HG02943 (cell line): ENCODE measurements at regions not wholly inside any gene's neighbourhood (a gene's known extent, or its start where the extent isn't known, plus 50 kb on each side); places are given as distances from the start of the nearest gene placed in this dataset.
"Not testable (repeated sequence)": the region's sequence is repeated elsewhere in the genome, so short reads cannot be mapped to it uniquely, and the experiment has no call there.

Experiments
- ATAC-seq: cut with Tn5 transposase; IDR thresholded peaks from one replicate; pipeline ENCODE4 v1.9.1; 2021; ENCODE audit warnings: mild to moderate bottlenecking, low read depth, moderate library complexity; ENCODE audit not compliant: unreplicated experiment

DNA sequence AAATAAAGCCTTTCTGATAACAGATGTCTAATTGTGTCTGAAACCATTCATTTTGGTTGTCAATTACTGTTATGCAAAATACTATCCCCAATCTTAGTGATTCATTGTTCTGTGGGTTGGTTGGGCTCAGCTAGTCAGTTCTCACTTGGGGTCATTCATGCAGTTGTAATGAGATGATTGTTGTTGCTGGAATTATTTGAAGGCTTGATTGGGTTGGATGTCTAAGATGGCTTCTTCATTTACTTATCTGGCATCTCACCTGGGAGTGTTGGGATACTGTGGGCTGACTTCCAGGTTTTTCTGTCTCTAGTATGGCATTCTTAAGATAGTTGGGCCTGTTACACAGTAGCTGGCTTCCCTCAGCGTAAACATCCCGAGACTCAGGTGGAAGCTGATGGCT lies 217.8 kb upstream of the B3GALT2 start:
- no peak for ATAC-seq

DNA sequence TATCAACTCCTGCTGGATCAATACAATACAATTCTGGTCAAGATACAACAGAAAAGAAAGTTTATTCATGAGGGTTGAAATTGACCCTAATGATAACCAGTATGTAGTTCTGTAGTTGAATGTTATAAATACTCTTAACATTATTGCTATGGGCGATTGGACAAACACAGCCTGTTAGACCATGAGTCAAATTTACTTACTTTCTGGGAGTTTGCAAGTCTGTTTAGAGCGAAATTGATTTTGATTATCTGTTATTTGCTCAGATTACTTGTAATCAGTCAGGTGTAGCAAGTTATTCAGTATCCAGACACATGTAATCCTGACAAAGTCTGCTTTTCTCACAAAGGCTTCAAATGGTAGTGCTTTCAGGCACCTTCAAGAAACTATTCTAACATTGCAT lies 216.6 kb upstream of the B3GALT2 start:
- ATAC-seq = no peak

DNA sequence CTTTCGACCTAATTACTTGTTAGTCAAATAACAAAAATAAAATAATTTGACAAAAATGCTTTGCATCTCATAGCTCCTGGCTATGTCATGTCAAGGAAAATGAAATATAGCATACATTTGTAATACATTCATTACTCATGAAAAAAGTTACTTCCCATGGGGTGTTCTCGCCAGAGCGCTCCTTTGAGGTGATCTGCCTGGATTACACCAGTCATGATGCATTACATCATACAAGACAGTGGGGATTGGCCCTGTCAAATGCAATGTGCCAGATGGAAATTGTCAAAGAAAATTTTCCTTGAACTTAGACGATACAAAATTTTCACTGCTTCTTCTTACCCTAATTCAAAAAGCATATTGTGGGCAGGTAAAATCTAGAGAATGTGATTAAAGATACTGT lies 215.6 kb upstream of the B3GALT2 start:
- no peak for ATAC-seq

DNA sequence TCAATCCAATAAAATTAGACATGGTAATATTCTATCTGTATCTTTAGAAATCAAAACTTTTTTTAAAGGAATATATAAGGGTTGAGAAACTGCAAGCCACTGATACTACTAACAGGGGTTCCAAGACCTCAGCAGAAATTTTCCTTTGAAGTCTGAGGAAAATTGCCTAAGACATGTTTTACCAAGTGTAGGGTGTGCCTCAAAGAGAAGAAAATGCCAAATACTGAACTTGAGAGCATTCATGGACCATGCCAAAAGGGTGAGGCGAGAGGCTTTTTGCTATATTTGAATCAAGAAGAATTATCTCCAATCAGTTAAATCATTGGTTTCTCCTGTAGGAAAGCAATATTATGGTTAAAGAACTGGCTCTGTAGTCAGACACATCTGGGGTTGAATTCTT lies 207.9 kb upstream of the B3GALT2 start:
- ATAC-seq = no peak

DNA sequence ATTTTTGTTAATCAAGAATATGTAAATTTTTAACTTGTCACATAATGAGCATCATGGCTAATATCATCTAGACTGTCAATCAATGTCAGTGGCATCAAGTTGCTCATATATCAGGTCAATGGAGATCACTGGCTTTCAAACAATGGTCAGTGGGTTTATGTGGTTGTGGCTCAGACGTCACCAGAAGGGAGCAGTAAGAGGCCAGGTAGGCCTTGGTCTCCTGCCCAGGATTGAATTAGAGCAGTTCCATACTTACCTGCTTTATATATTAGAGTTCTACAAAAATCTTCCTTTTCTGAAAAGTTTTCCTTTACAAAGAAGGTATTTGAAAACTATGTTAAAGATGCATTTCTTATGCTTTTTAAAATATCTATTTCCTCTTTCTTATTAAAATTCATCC lies 206.3 kb upstream of the B3GALT2 start:
- ATAC-seq = no peak

DNA sequence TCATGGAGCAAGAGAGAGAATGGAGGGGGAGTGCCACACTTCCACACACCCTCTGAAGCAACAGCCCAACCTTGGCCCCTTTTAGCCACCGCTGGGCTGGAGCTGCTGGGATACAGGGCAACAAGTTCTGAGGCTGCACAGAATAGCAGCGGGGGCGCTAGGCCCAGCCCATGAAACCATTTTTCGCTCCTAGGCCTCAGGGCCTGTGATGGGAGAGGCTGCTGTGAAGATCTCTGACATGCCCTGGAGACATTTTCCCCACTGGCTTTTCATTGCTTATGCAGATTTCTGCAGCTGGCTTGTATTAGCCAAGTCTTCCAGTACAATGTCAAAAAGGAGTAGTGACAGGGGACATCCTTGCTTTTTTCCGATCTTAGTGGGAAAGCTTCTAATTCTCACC lies 202.3 kb upstream of the B3GALT2 start:
- ATAC-seq = no peak

DNA sequence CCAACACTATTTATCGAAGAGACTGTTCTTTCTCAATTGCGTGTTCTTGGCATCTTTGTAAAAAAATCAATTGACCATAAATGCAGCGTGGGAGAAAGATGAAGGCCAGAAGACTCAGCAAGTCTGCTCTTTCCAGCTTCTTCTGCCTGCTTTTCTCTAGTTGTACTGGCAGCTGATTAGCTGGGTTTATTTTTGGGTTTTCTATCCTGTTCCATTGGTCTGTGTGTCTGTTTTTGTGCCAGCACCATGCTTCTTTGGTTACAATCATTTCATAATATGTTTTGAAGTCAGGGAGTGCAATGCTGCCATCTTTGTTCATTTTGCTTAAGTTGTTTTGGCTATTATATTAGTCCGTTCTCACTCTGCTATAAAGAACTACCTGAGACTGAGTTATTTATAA lies 201.8 kb upstream of the B3GALT2 start:
- no peak for ATAC-seq

DNA sequence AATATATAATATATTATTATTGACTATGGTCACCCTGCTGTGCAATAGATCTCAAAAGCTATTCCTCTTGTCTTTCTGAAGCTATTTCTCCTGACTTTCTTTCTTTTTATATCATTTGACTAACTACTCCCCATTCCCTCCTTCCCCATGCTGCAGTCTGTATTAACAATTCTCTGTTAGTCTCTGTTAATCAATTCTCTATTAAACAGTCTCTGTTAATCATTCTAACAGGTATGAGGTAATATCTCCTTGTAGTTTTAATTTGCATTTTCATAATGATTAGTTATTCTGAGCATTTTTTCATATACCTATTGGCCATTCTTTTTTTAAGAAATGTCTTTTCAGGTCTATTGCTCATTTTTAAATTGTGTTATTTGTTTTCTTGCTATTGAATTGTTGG lies 201.0 kb upstream of the B3GALT2 start:
- ATAC-seq = no peak

DNA sequence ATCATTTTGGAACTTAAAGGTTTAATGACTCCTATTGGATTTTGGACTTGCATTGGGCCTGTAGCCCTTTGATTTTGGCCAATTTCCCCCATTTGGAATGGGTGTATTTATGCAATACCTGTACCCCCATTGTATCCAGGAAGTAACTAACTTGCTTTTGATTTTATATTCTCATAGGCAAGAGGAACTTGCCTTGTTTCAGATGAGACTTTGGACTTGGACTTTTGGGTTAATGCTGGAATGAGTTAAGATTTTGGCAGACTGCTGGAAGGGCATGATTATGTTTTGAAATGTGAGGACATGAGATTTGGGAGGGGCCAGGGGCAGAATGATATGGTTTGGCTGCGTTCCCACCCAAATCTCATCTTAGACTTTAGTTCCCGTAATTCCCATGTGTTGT lies 192.0 kb upstream of the B3GALT2 start:
- not testable (repeated sequence) for ATAC-seq

DNA sequence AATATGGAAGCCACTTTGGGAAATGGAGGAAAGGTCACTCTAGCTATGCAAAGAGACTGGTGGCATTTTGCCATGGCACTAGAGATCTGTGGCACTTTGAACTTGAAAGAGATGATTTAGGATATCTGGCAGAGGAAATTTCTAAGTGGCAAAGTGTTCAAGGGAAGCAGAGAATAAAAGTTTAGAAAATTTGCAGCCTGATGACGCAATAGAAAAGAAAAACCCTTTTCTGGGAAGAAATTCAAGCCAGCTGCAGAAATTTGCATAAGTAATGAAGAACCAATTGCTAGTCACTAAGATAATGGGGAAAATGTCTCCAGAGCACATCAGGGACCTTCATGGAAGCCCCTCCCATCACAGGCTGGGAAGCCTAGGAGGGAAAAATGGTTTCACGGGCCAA lies 191.1 kb upstream of the B3GALT2 start:
- ATAC-seq = no peak

DNA sequence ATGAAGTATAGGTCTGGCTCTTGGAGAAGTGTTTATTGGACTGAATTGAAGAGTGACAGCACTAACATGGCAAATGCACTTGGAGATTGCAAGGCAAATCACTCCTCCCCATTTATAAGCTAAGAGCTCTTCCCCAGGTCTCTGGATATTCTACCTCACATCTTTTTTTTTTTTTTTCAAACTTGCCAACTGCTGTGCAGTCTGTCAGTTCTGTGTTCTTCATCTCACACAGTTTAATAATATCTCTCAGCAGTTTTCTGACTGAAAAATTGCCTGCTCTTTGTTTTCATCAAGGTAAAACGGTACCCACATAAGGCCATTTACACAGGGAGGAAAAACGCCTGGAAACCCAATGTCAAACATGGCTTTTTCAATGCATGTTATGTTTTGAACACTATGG lies 186.1 kb upstream of the B3GALT2 start:
- ATAC-seq = no peak

DNA sequence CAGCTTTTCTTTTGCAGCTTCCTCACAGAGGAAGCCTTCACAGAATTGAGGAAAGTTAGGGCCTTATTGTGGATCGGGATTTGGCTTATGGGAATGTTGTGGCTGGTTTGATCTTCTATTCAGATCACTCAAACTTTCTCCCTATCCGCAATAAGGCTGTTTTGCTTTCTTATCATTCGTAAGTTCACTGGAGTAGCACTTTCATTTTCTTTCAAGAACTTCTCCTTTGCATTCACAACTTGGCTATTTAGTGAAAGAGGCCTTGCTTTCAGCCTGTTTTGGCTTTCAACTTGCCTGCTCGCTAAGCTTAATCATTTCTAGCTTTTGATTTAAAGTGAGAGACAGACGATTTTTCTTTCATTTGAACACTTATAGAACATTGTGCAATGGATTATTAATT lies 181.9 kb upstream of the B3GALT2 start:
- ATAC-seq = peak; percentile 66

DNA sequence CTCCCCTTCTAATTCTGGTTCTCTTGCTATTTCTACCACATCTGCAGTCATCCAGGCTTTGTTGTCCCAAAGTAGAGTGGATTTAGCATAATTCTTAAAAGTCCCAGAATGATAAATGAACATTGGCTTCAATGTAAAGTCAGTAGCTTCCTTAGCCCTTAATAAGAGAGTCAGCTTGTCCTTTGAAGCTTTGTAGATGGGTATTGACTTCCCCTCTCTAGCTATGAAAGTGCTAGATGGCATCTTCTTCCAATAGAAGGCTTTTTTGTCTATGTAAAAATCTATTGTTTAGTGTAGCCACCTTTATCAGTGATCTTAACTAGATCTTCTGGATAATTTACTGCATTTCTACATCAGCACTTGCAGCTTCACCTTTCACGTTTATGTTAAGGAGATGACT lies 181.4 kb upstream of the B3GALT2 start:
- peak; percentile 41 for ATAC-seq

DNA sequence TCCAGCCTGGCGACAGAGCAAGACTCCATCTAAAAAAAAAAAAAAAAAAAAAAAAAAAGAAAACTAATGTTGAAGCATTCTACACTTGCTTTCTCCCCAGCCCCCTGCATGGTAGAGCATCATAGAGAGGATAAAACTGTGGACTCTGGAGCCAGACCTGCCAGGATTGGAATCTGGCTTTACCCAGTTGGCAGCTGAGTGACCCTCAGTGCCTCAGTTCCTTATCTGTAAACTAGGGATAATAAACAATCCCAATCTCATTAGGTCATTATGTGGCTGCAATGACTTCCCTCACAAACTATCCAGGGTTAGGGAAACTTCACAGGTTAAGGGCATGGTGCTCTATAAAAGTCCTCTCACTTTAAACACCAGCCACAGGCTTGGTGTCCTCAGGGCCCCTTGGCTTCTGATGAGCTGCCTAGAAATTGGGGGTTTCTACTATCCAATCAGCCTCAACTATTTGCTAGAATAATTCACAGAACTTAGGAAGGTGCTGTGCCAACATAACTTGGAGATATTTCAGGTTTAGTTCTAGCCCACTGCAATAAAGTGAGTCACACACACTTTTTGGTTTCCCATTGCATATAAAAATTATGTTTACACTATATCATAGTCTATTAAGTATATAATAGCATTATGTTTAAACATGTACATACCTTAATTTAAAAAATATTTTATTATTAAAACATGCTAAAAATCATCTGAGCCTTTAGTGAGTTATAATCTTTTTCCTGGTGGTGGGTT lies 180.5 kb upstream of the B3GALT2 start:
- no peak for ATAC-seq

DNA sequence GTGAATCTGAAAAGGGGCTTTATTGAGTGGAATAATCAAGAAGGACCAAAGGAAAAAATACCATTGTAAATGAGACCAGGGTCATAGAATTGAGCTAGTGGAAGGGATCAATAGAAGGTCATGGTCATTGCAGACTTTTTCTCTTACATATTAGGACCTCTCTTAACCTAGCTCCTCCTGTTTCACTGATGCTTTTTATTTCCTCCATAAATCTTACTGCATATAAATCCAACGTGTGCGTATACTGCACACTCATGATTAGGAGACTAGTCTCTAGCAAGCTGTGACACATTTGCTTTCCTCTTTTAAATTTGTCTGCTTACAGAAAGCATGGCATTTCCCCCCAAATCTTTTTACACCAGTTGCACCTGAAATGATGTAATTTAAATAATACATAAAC lies 179.6 kb upstream of the B3GALT2 start:
- no peak for ATAC-seq

DNA sequence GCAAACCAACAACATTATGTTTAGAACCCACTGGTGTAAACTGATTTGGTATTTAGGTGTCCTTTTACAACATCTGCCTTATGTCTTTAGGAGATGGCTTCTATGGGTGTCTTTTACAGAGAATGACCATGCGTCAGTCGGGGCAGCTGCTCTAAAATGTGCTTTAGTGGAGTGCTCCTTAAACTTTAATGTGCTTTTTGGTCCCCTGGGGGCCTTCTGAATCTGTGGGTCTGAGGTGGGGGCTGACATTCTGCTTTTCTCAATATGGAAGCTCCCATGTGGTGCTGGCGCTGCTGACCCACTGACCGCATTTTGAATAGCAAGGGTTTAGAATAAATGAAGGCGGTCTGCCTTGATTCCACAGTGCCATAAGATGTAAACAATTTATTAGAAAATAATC lies 173.2 kb upstream of the B3GALT2 start:
- no peak for ATAC-seq

DNA sequence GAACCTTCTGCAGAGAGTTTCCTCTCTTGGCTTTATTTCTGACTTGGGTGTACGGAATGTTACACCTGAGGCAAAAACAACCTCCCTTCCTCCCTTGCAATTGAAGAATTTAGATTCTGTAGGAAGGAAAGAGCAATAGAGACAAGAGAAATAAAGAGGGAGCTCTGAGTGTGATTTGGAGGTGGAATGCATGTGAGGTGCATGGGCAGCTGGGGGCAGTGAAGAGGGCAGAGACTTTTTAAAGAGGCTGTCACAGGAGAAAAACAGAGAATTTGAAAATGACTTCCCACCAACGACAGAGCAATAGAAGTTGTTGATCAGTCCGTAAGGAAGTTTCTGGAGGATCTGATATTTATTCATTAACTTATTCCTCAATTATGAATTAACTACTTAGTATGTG lies 172.0 kb upstream of the B3GALT2 start:
- no peak for ATAC-seq

DNA sequence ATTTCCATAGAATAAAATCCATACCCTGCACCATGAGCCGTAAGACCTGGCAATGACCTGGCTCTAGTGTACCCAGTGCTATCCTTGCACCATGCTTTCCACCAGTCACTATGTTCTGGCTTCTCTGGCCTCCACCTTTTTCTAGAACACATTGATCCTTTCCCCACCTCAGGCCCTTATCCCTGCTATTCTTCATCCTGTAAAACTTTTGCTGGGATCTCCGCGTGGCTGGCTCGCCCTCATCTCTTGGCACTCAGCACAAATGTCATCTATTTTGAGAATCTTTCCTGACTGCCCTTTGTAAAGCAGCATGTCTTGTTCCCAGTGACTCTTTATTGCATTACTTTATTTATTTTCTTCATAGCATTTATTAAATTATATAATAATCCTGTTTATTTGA lies 169.8 kb upstream of the B3GALT2 start:
- ATAC-seq = no peak

DNA sequence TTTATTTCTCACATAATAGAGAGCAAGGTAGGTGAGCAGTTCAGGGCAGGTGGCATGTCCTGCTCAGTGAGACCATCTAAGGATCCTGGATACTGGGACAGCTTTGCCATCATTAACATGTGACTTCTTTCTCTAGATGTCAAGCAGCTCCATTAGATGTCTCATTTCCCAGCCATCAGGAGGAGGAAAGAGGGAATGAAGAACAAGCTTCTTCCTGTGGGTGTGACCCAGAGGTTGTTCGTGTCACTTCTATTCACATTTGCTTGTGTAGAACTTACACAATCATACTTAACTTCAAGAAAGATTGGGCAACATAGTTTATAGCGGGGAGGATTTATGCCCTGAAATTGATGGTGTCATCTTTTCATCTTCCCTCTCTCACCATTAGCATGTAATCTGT lies 169.2 kb upstream of the B3GALT2 start:
- no peak for ATAC-seq

DNA sequence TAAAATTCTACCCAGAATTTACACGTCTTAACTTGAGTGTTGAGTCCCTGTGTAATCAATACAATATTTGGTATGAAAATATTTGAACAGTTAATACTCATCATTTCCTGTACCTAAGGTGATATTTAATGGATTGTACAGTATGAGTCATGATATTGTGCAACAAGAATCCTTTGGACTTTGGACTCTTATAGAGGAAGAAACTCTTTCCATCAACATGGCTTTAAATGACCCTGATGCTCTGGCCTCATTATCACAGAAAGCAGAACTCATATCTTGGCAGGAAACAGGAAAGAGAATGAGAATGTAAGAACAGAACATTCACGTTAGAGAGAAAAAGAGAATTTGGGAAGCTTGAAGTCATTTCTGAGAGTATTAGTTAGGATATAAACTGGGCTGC lies 168.8 kb upstream of the B3GALT2 start:
- ATAC-seq = no peak

DNA sequence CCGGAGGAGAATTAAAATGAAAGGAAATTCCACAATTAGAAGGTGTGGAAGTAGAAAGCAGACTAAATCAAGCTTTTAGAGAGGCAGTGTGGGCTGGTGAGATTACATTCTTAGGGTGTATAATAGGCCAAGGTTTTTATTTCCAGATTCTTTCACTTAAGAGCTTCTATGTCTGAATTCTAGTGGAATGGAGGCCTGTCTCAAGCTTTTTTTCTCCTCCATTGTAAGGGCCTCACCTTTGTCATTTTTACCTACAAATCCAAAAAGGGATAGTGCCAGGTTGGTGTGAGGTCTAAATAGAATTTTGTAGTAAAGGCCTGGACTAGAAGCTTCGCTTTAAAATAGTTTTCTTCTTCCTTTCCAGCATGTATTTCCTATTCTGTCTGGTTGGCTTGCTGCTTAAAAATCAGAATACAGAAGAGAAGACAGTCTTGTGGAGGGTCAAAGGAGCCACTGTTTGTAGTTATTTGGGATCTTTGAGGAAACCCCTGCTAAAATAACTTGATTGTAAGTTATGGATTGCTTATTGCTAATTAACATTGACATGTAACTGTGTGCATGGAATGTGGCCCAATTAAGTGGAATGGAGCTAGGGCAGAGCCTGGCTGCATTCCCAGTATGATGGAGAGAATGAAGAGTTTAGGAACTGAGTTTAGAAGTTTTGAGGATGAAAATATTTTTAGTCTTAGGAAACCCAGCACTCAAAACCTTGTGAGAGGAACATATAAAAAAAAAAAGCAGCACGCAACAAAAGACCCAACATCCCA lies 162.5 kb upstream of the B3GALT2 start:
- no peak for ATAC-seq

DNA sequence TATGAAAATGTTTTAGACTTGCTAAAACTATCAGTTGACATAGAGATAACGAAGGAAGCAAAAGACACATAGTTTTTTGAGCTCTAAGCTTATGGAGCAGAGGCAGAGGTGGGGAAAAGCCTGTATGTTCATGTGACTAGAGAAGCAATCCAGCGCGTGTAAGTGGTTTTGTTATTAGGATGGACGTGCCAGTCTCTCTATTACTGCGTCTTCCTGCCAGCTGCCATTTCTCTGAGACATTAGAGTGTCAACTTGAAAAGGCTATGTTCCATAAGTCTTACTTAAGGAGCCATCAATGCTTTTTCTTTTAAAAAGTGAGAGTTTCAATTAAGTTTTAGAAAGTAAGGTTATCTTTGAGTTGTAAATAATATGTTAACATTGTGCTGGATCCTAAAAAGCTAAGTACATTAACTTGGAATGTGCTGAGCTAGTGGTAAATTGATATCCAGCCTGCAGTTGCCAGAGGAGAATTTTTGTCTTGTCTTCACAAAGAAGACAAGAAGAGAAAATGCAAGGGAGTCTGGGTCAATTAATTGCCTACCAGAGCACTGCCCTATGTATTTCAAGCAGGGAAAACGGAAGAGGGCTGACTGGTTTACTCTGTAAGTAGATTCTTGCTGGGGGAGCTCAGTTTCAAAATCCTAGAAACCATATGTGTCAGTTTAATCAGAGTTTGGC lies 161.8 kb upstream of the B3GALT2 start:
- no peak for ATAC-seq
